Lung (tissue), 11 donors: ENCODE measurements at regions not wholly inside any gene's neighbourhood (a gene's known extent, or its start where the extent isn't known, plus 50 kb on each side); places are given as distances from the start of the nearest gene placed in this dataset.

Source experiments
- ATAC-seq: fragments of 200-7000 bp; cut with Tn5 transposase; one replicate; pipeline ENCODE4 v1.9.1; 2020; ENCODE audit warnings: moderate number of reproducible peaks; ENCODE audit not compliant: insufficient read depth, low FRiP score
- DNase-seq, 3 donors: peaks; one replicate each; pipeline ENCODE4 v3.0.0-alpha.2; 2013 to 2017
- H3K27ac ChIP-seq, 2 donors: one replicate each; pipeline ENCODE4 v1.5.1; 2013; ENCODE audit warnings: mild to moderate bottlenecking in 2 of 2, moderate library complexity in 2 of 2, control low read depth in 1 of 2, inconsistent platforms in 1 of 2, low read depth in 1 of 2, low read length in 1 of 2
- H3K27me3 ChIP-seq, 3 donors: one replicate each; pipeline ENCODE4 v1.5.1; 2013; ENCODE audit warnings: low read length in 2 of 3; ENCODE audit not compliant: control insufficient read depth in 3 of 3, insufficient read depth in 3 of 3
- H3K36me3 ChIP-seq, 4 donors: one replicate each; pipeline ENCODE4 v1.5.1; 2013; ENCODE audit warnings: low read length in 4 of 4, mild to moderate bottlenecking in 1 of 4, moderate library complexity in 1 of 4; ENCODE audit not compliant: control insufficient read depth in 4 of 4, insufficient read depth in 4 of 4
- H3K4me1 ChIP-seq, 5 donors: one replicate each; pipeline ENCODE4 v1.5.1; 2013; ENCODE audit warnings: low read length in 5 of 5, mild to moderate bottlenecking in 2 of 5, moderate library complexity in 1 of 5; ENCODE audit not compliant: control insufficient read depth in 5 of 5, insufficient read depth in 5 of 5
- H3K4me3 ChIP-seq: one replicate; pipeline ENCODE4 v1.5.1; 2013; ENCODE audit warnings: mild to moderate bottlenecking, control low read depth, moderate library complexity
- H3K9ac ChIP-seq, 2 donors: one replicate each; pipeline ENCODE4 v1.5.1; 2013; ENCODE audit warnings: low read length in 2 of 2, control low read depth in 1 of 2; ENCODE audit not compliant: insufficient read depth in 1 of 2
- H3K9me3 ChIP-seq, 4 donors: one replicate each; pipeline ENCODE4 v1.5.1; 2013; ENCODE audit warnings: low read length in 3 of 4, mild to moderate bottlenecking in 1 of 4, moderate library complexity in 1 of 4; ENCODE audit not compliant: control insufficient read depth in 4 of 4, insufficient read depth in 3 of 4
- CTCF ChIP-seq: IDR thresholded peaks from 2 replicates; pipeline ENCODE4 v1.5.1; 2012; ENCODE audit warnings: mild to moderate bottlenecking; ENCODE audit errors: control extremely low read depth, extremely low read depth
- WGBS, 2 donors: extraction: QIAGEN DNeasy Blood & Tissue Kit; methylation state at CpG; one replicate each; pipeline ENCODE4 v1.1.7; 2013; 5-methylcytosine and 5-hydroxymethylcytosine counted together
- donor health status: control.
- donor health status: control.
- donor health status: Bipolar disorder and iron deficiency.
- donor health status: healthy.
- donor health status: DM: yes; HTN: yes; CAD: no.

- Histone ChIP-seq H3K9me3 (no peaks in the 10 kb centered on the region), H3K4me3 (no peak overlapping the region), H3K27me3 (no peaks in the 10 kb centered on the region), H3K4me1 (peaks cover 0 to 8% (median 2%) of the 10 kb centered on the region in 5 donors), H3K36me3 (no peaks in the 10 kb centered on the region), H3K27ac (peak overlapping the region in 1 of 2 donors; percentile 64), H3K9ac (no peak overlapping the region)
- 57 to 64% methylated on average over 2 of the region's 2 CpGs for WGBS, 2 donors
- ATAC-seq (no peak), DNase-seq (peak in 1 of 3 donors; percentile 8)
- TF ChIP-seq CTCF, result no peak
These were observed 207.2 kb upstream of the TCF4 start for GRCh38 chr18:55795101-55795669.

GRCh38 chr18:55794288-55795052 is 206.5 kb upstream of the TCF4 start:
- Histone ChIP-seq H3K4me1 (peaks cover 0 to 8% (median 2%) of the 10 kb centered on the region in 5 donors), H3K36me3 (no peaks in the 10 kb centered on the region), H3K27me3 (no peaks in the 10 kb centered on the region), H3K27ac (peak overlapping the region in 1 of 2 donors; percentile 64), H3K4me3 (no peak overlapping the region), H3K9me3 (peaks cover 0 to 5% (median under 1%) of the 10 kb centered on the region in 4 donors), H3K9ac (no peak overlapping the region)
- 58 to 68% methylated on average over 8 of the region's 8 CpGs for WGBS, 2 donors
- ATAC-seq (no peak), DNase-seq (peak in 2 of 3 donors; percentile 32 to 53)
- TF ChIP-seq CTCF, result no peak

GRCh38 chr18:55790296-55790695 is 202.3 kb upstream of the TCF4 start:
- no peak overlapping the region for H3K9ac ChIP-seq
- H3K9me3 ChIP-seq, result peaks cover 0 to 8% (median 2%) of the 10 kb centered on the region in 4 donors
- H3K4me3 ChIP-seq, result no peak overlapping the region
- DNase-seq (no peak), ATAC-seq (no peak)
- TF ChIP-seq CTCF, result no peak
- H3K4me1 ChIP-seq, result peaks cover 0 to 8% (median 2%) of the 10 kb centered on the region in 5 donors
- no peaks in the 10 kb centered on the region for H3K27me3 ChIP-seq
- no peak overlapping the region for H3K27ac ChIP-seq
- no peaks in the 10 kb centered on the region for H3K36me3 ChIP-seq
